SK-N-SH treated with all-trans-retinoic acid at 6 μM for 48 hours (cell line): ENCODE measurements at regions not wholly inside any gene's neighbourhood (a gene's known extent, or its start where the extent isn't known, plus 50 kb on each side); places are given as distances from the start of the nearest gene placed in this dataset.

Experiments used
- OSR1 ChIP-seq: fragments of 250-450 bp; sonication (Bioruptor Pico); IDR thresholded peaks from 2 replicates; pipeline ENCODE4 v1.8.0; 2022; ENCODE audit warnings: moderate library complexity, mild to moderate bottlenecking, inconsistent platforms
- PATZ1 ChIP-seq: fragments of 250-450 bp; sonication (Bioruptor Pico); IDR thresholded peaks from 2 replicates; pipeline ENCODE4 v1.8.0; 2020; ENCODE audit warnings: mild to moderate bottlenecking, moderate library complexity, borderline replicate concordance
- SNAI2 ChIP-seq: fragments of 250-450 bp; sonication (Bioruptor Pico); IDR thresholded peaks from 2 replicates; pipeline ENCODE4 v1.5.0; 2020; ENCODE audit warnings: mild to moderate bottlenecking, moderate library complexity
- TCF4 ChIP-seq: fragments of 250-450 bp; sonication (Bioruptor Pico); IDR thresholded peaks from 2 replicates; pipeline ENCODE4 v1.8.0; 2021; ENCODE audit warnings: mild to moderate bottlenecking, moderate library complexity, borderline replicate concordance
- ZC3H10 ChIP-seq: fragments of 250-450 bp; sonication (Bioruptor Pico); IDR thresholded peaks from 2 replicates; pipeline ENCODE4 v1.5.1; 2021; ENCODE audit warnings: mild to moderate bottlenecking, moderate library complexity
- ZFP30 ChIP-seq: fragments of 450-650 bp; formaldehyde crosslinking; IDR thresholded peaks from 2 replicates; pipeline ENCODE4 v1.5.0; 2022; ENCODE audit warnings: mild to moderate bottlenecking, moderate library complexity
- ZNF70 ChIP-seq: fragments of 450-650 bp; formaldehyde crosslinking; IDR thresholded peaks from 2 replicates; pipeline ENCODE4 v1.5.0; 2020; ENCODE audit warnings: mild to moderate bottlenecking, moderate library complexity
- TF ChIP-seq, protein P1 (sequence below): fragments of 250-450 bp; sonication (Bioruptor Pico); IDR thresholded peaks from 2 replicates; pipeline ENCODE4 v1.5.1; 2021; ENCODE audit warnings: mild to moderate bottlenecking, moderate library complexity

DNA sequence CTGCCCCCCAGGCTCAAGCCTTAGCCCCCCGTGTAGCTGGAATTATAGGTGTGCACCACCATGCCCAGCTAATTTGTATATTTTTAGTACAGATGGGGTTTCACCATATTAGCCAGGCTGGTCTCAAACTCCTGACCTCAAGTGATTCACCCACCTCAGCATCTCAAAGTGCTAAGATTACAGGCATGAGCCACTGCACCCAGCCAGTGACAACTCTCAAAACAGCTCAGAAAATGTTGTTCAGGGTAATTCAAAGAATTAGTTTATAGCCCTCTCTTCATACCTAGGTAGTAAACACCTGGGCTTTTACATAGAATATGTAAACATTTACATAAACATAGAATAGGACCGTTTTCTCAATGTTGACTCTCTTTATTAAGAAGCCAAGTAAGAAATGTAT lies 168.7 kb downstream of the ENC1 start:
- TF ChIP-seq OSR1 (CRISPR knock-in tag), result no peak
- TF ChIP-seq ZC3H10 (CRISPR knock-in tag), result no peak
- TF ChIP-seq, protein P1, sequence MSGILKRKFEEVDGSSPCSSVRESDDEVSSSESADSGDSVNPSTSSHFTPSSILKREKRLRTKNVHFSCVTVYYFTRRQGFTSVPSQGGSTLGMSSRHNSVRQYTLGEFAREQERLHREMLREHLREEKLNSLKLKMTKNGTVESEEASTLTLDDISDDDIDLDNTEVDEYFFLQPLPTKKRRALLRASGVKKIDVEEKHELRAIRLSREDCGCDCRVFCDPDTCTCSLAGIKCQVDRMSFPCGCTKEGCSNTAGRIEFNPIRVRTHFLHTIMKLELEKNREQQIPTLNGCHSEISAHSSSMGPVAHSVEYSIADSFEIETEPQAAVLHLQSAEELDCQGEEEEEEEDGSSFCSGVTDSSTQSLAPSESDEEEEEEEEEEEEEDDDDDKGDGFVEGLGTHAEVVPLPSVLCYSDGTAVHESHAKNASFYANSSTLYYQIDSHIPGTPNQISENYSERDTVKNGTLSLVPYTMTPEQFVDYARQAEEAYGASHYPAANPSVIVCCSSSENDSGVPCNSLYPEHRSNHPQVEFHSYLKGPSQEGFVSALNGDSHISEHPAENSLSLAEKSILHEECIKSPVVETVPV (CRISPR knock-in tag), result no peak
- no peak for TF ChIP-seq SNAI2 (CRISPR knock-in tag)
- no peak for TF ChIP-seq PATZ1 (CRISPR knock-in tag)
- no peak for TF ChIP-seq ZFP30 (CRISPR knock-in tag)
- no peak for TF ChIP-seq TCF4 (CRISPR knock-in tag)
- no peak for TF ChIP-seq ZNF70
